PC-3 (cell line): ENCODE measurements at regions not wholly inside any gene's neighbourhood (a gene's known extent, or its start where the extent isn't known, plus 50 kb on each side); places are given as distances from the start of the nearest gene placed in this dataset.

Source experiments
- CTCF ChIP-seq: fragments of 300-600 bp; sonication (generic); conservative IDR thresholded peaks from 2 replicates; pipeline ENCODE4 v1.5.1; 2017; ENCODE audit warnings: antibody characterized with exemption, low read depth, mild to moderate bottlenecking, low read length
- EZH2 ChIP-seq: fragments of 300-600 bp; sonication (generic); IDR thresholded peaks from one replicate; pipeline ENCODE4 v1.6.1; 2017; ENCODE audit warnings: antibody characterized with exemption, mild to moderate bottlenecking, low read length; ENCODE audit not compliant: unreplicated experiment
- EZH2phosphoT487 ChIP-seq: fragments of 300-600 bp; sonication (generic); IDR thresholded peaks from 2 replicates; pipeline ENCODE4 v1.6.1; 2018; ENCODE audit warnings: mild to moderate bottlenecking, antibody characterized with exemption, low read length, borderline replicate concordance

GRCh38 chr1:4216231-4216630 lies 316.2 kb upstream of the C1orf174 start:
- TF ChIP-seq EZH2 (no peak), CTCF (no peak), EZH2phosphoT487 (no peak)
